ENCODE measurements at regions not wholly inside any gene's neighbourhood (a gene's known extent, or its start where the extent isn't known, plus 50 kb on each side); places are given as distances from the start of the nearest gene placed in this dataset.

DNA sequence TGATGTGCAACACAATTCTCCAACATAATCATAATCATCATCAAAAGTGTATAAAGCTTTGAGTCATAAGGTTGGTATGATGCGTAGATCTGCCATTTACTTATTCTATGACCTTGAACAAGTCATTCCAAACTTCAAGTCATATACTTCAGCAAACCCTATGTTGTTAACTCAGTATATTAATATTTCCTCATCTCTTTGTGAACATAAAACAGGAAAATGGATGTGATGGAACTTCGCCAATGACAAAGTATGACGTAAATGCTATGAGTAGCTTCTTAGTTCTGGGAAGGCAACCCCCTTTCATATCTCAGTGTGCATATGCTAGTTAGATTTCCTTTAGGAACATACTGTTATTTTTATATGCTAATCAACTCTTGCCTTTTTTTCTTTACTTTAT is 102.7 kb upstream of the ANO3 start:
- TF ChIP-seq, protein P1, sequence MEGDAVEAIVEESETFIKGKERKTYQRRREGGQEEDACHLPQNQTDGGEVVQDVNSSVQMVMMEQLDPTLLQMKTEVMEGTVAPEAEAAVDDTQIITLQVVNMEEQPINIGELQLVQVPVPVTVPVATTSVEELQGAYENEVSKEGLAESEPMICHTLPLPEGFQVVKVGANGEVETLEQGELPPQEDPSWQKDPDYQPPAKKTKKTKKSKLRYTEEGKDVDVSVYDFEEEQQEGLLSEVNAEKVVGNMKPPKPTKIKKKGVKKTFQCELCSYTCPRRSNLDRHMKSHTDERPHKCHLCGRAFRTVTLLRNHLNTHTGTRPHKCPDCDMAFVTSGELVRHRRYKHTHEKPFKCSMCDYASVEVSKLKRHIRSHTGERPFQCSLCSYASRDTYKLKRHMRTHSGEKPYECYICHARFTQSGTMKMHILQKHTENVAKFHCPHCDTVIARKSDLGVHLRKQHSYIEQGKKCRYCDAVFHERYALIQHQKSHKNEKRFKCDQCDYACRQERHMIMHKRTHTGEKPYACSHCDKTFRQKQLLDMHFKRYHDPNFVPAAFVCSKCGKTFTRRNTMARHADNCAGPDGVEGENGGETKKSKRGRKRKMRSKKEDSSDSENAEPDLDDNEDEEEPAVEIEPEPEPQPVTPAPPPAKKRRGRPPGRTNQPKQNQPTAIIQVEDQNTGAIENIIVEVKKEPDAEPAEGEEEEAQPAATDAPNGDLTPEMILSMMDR (IDR thresholded peaks at IDR 0.05) = no peak
- no peak for TF ChIP-seq POLR2A (IDR thresholded peaks at IDR 0.05)
